ENCODE measurements at regions not wholly inside any gene's neighbourhood (a gene's known extent, or its start where the extent isn't known, plus 50 kb on each side); places are given as distances from the start of the nearest gene placed in this dataset.

GRCh38 chr14:97782871-97783414 is 985.8 kb downstream of the VRK1 start:
- no peak for TF ChIP-seq CTCF (conservative IDR thresholded peaks at IDR 0.05)
- no peak for TF ChIP-seq ZFX (IDR thresholded peaks at IDR 0.05)
